Immature natural killer cell (primary cell): ENCODE measurements at regions not wholly inside any gene's neighbourhood (a gene's known extent, or its start where the extent isn't known, plus 50 kb on each side); places are given as distances from the start of the nearest gene placed in this dataset.

Experiments
- DNase-seq, 3 donors: peaks; one replicate each; pipeline ENCODE4 v3.0.0; 2022; ENCODE audit warnings: mixed read lengths in 1 of 3
- H3K27ac Mint-ChIP-seq, 6 donors: one replicate each; pipeline ENCODE4 v1.8.0; 2020; ENCODE audit warnings: mixed read lengths in 6 of 6, mild to moderate bottlenecking in 5 of 6, inconsistent platforms in 4 of 6, moderate library complexity in 3 of 6
- H3K27me3 Mint-ChIP-seq, 3 donors: one replicate each; pipeline ENCODE4 v1.8.0; 2020 to 2021; ENCODE audit warnings: low read depth in 3 of 3, mild to moderate bottlenecking in 3 of 3, mixed read lengths in 3 of 3, moderate library complexity in 3 of 3, inconsistent platforms in 1 of 3
- H3K36me3 Mint-ChIP-seq, 3 donors: one replicate each; pipeline ENCODE4 v1.8.0; 2020; ENCODE audit warnings: mixed read lengths in 3 of 3, inconsistent platforms in 2 of 3, mild to moderate bottlenecking in 2 of 3
- H3K4me1 Mint-ChIP-seq, 2 donors: one replicate each; pipeline ENCODE4 v1.8.0; 2020; ENCODE audit warnings: inconsistent platforms in 2 of 2, mild to moderate bottlenecking in 2 of 2, mixed read lengths in 2 of 2, moderate library complexity in 1 of 2
- H3K4me3 Mint-ChIP-seq, 5 donors: one replicate each; pipeline ENCODE4 v1.8.0; 2020; ENCODE audit warnings: mild to moderate bottlenecking in 5 of 5, mixed read lengths in 5 of 5, inconsistent platforms in 3 of 5, moderate library complexity in 3 of 5
- H3K9me3 Mint-ChIP-seq, 6 donors: one replicate each; pipeline ENCODE4 v1.8.0; 2020; ENCODE audit warnings: mild to moderate bottlenecking in 6 of 6, mixed read lengths in 6 of 6, inconsistent platforms in 4 of 6, moderate library complexity in 3 of 6

- Mint-ChIP-seq H3K27me3 (peaks cover 0 to 2% (median 0%) of the 10 kb centered on the region in 3 donors), H3K4me3 (no peak overlapping the region), H3K36me3 (no peaks in the 10 kb centered on the region), H3K9me3 (peaks cover 0 to 22% (median 8%) of the 10 kb centered on the region in 6 donors), H3K4me1 (no peaks in the 10 kb centered on the region), H3K27ac (no peak overlapping the region)
- DNase-seq, result no peak
Observed at GRCh38 chr5:4797445-4797844, 342.7 kb upstream of the ADAMTS16 start.

- Mint-ChIP-seq H3K36me3 (no peaks in the 10 kb centered on the region), H3K27me3 (peaks cover 0 to 3% (median 0%) of the 10 kb centered on the region in 3 donors), H3K9me3 (peaks cover 2 to 40% (median 11%) of the 10 kb centered on the region in 6 donors), H3K4me1 (no peaks in the 10 kb centered on the region), H3K4me3 (no peak overlapping the region), H3K27ac (no peak overlapping the region)
- DNase-seq, result no peak
Observed at GRCh38 chr5:4802044-4802443, 338.1 kb upstream of the ADAMTS16 start.

GRCh38 chr5:4804691-4805360, 335.3 kb upstream of the ADAMTS16 start:
- Mint-ChIP-seq H3K4me3 (no peak overlapping the region), H3K27me3 (peaks cover 0 to 3% (median 2%) of the 10 kb centered on the region in 3 donors), H3K27ac (no peak overlapping the region), H3K4me1 (no peaks in the 10 kb centered on the region), H3K9me3 (peaks cover 2 to 30% (median 9%) of the 10 kb centered on the region in 6 donors), H3K36me3 (no peaks in the 10 kb centered on the region)
- no peak for DNase-seq

GRCh38 chr5:4815002-4815401, 325.1 kb upstream of the ADAMTS16 start:
- Mint-ChIP-seq H3K4me1 (no peaks in the 10 kb centered on the region), H3K36me3 (no peaks in the 10 kb centered on the region), H3K27me3 (no peaks in the 10 kb centered on the region), H3K4me3 (no peak overlapping the region), H3K27ac (no peak overlapping the region), H3K9me3 (peaks cover 1 to 37% (median 13%) of the 10 kb centered on the region in 6 donors)
- DNase-seq, result no peak

- no peak overlapping the region for H3K4me3 Mint-ChIP-seq
- H3K36me3 Mint-ChIP-seq, result no peaks in the 10 kb centered on the region
- H3K9me3 Mint-ChIP-seq, result peaks cover 0 to 26% (median 10%) of the 10 kb centered on the region in 6 donors
- no peak for DNase-seq
- H3K4me1 Mint-ChIP-seq, result no peaks in the 10 kb centered on the region
- no peaks in the 10 kb centered on the region for H3K27me3 Mint-ChIP-seq
- no peak overlapping the region for H3K27ac Mint-ChIP-seq
Observed at GRCh38 chr5:4817767-4818166, 322.4 kb upstream of the ADAMTS16 start.

GRCh38 chr5:4831325-4831724, 308.8 kb upstream of the ADAMTS16 start:
- no peaks in the 10 kb centered on the region for H3K36me3 Mint-ChIP-seq

GRCh38 chr5:4832471-4832870, 307.7 kb upstream of the ADAMTS16 start:
- Mint-ChIP-seq H3K4me1 (no peaks in the 10 kb centered on the region), H3K9me3 (peaks cover 2 to 24% (median 8%) of the 10 kb centered on the region in 6 donors), H3K27me3 (peaks cover 0 to 1% (median 0%) of the 10 kb centered on the region in 3 donors), H3K36me3 (no peaks in the 10 kb centered on the region), H3K27ac (no peak overlapping the region), H3K4me3 (no peak overlapping the region)
- DNase-seq, result no peak

More at GRCh38 chr5:4831325-4831724, 308.8 kb upstream of the ADAMTS16 start:
- no peak overlapping the region for H3K4me3 Mint-ChIP-seq
- peaks cover 0 to 1% (median 0%) of the 10 kb centered on the region in 3 donors for H3K27me3 Mint-ChIP-seq
- no peak for DNase-seq
- peaks cover 2 to 27% (median 8%) of the 10 kb centered on the region in 6 donors for H3K9me3 Mint-ChIP-seq
- H3K27ac Mint-ChIP-seq, result no peak overlapping the region
- H3K4me1 Mint-ChIP-seq, result no peaks in the 10 kb centered on the region

GRCh38 chr5:4833104-4833738, 306.9 kb upstream of the ADAMTS16 start:
- H3K36me3 Mint-ChIP-seq, result no peaks in the 10 kb centered on the region
- peaks cover 0 to 1% (median 0%) of the 10 kb centered on the region in 3 donors for H3K27me3 Mint-ChIP-seq
- H3K9me3 Mint-ChIP-seq, result peaks cover 2 to 18% (median 8%) of the 10 kb centered on the region in 6 donors
- H3K4me3 Mint-ChIP-seq, result no peak overlapping the region
- no peak for DNase-seq
- no peak overlapping the region for H3K27ac Mint-ChIP-seq
- H3K4me1 Mint-ChIP-seq, result no peaks in the 10 kb centered on the region

- no peaks in the 10 kb centered on the region for H3K36me3 Mint-ChIP-seq
- H3K4me1 Mint-ChIP-seq, result no peaks in the 10 kb centered on the region
- no peak overlapping the region for H3K4me3 Mint-ChIP-seq
- DNase-seq, result no peak
- H3K27me3 Mint-ChIP-seq, result peaks cover 0 to 4% (median 0%) of the 10 kb centered on the region in 3 donors
- peaks cover 0 to 31% (median 4%) of the 10 kb centered on the region in 6 donors for H3K9me3 Mint-ChIP-seq
- no peak overlapping the region for H3K27ac Mint-ChIP-seq
Observed at GRCh38 chr5:4837489-4838058, 302.6 kb upstream of the ADAMTS16 start.

GRCh38 chr5:4845221-4845620, 294.9 kb upstream of the ADAMTS16 start:
- Mint-ChIP-seq H3K9me3 (peaks cover 0 to 14% (median under 1%) of the 10 kb centered on the region in 6 donors), H3K4me1 (no peaks in the 10 kb centered on the region)
- DNase-seq, result no peak

GRCh38 chr5:4847766-4848165, 292.4 kb upstream of the ADAMTS16 start:
- H3K27ac Mint-ChIP-seq, result no peak overlapping the region
- peaks cover 0 to 12% (median 3%) of the 10 kb centered on the region in 6 donors for H3K9me3 Mint-ChIP-seq
- H3K4me3 Mint-ChIP-seq, result no peak overlapping the region
- no peaks in the 10 kb centered on the region for H3K36me3 Mint-ChIP-seq
- no peak for DNase-seq
- no peaks in the 10 kb centered on the region for H3K4me1 Mint-ChIP-seq
- peaks cover 0 to 2% (median 1%) of the 10 kb centered on the region in 3 donors for H3K27me3 Mint-ChIP-seq

More at GRCh38 chr5:4845221-4845620, 294.9 kb upstream of the ADAMTS16 start:
- Mint-ChIP-seq H3K4me3 (no peak overlapping the region), H3K36me3 (no peaks in the 10 kb centered on the region), H3K27me3 (peaks cover 0 to 4% (median 0%) of the 10 kb centered on the region in 3 donors), H3K27ac (no peak overlapping the region)

GRCh38 chr5:4855036-4855435, 285.1 kb upstream of the ADAMTS16 start:
- no peaks in the 10 kb centered on the region for H3K4me1 Mint-ChIP-seq
- H3K4me3 Mint-ChIP-seq, result no peak overlapping the region

GRCh38 chr5:4855880-4856279, 284.2 kb upstream of the ADAMTS16 start:
- no peaks in the 10 kb centered on the region for H3K36me3 Mint-ChIP-seq

More at GRCh38 chr5:4855036-4855435, 285.1 kb upstream of the ADAMTS16 start:
- no peak for DNase-seq
- Mint-ChIP-seq H3K27me3 (peaks cover 0 to 7% (median 1%) of the 10 kb centered on the region in 3 donors), H3K36me3 (no peaks in the 10 kb centered on the region), H3K27ac (no peak overlapping the region), H3K9me3 (peaks cover 2 to 14% (median 7%) of the 10 kb centered on the region in 6 donors)

GRCh38 chr5:4857761-4858160, 282.4 kb upstream of the ADAMTS16 start:
- Mint-ChIP-seq H3K4me1 (no peaks in the 10 kb centered on the region), H3K9me3 (peaks cover 0 to 7% (median 4%) of the 10 kb centered on the region in 6 donors), H3K36me3 (no peaks in the 10 kb centered on the region), H3K4me3 (no peak overlapping the region), H3K27me3 (peaks cover 0 to 7% (median 0%) of the 10 kb centered on the region in 3 donors), H3K27ac (no peak overlapping the region)
- no peak for DNase-seq

More at GRCh38 chr5:4855880-4856279, 284.2 kb upstream of the ADAMTS16 start:
- H3K27me3 Mint-ChIP-seq, result peaks cover 0 to 7% (median under 1%) of the 10 kb centered on the region in 3 donors
- no peak for DNase-seq
- no peak overlapping the region for H3K27ac Mint-ChIP-seq
- no peak overlapping the region for H3K4me3 Mint-ChIP-seq
- peaks cover 2 to 11% (median 5%) of the 10 kb centered on the region in 6 donors for H3K9me3 Mint-ChIP-seq
- H3K4me1 Mint-ChIP-seq, result no peaks in the 10 kb centered on the region
